Uterus (tissue), 3 donors: ENCODE measurements at regions not wholly inside any gene's neighbourhood (a gene's known extent, or its start where the extent isn't known, plus 50 kb on each side); places are given as distances from the start of the nearest gene placed in this dataset.
"Not testable (repeated sequence)": the region's sequence is repeated elsewhere in the genome, so short reads cannot be mapped to it uniquely, and the experiment has no call there.

Source experiments
- DNase-seq, 2 donors: peaks; one replicate each; pipeline ENCODE4 v3.0.0-alpha.2; 2019 to 2020
- H3K27ac ChIP-seq, 2 donors: fragments of 200-600 bp; sonication (generic); 1 replicate in 1 of 2; 2 replicates in 1 of 2; pipeline ENCODE4 v1.5.1; 2016 to 2018
- H3K27me3 ChIP-seq, 2 donors: fragments of 200-600 bp; sonication (generic); one replicate each; pipeline ENCODE4 v1.5.1; 2018 to 2019; ENCODE audit warnings: control low read depth in 1 of 2
- H3K36me3 ChIP-seq, 2 donors: fragments of 200-600 bp; sonication (generic); one replicate each; pipeline ENCODE4 v1.5.1; 2019; ENCODE audit warnings: control low read depth in 1 of 2
- H3K4me1 ChIP-seq, 2 donors: fragments of 200-600 bp; sonication (generic); one replicate each; pipeline ENCODE4 v1.5.1; 2018 to 2019; ENCODE audit warnings: control low read depth in 1 of 2
- H3K4me3 ChIP-seq, 2 donors: fragments of 200-600 bp; sonication (generic); 1 replicate in 1 of 2; 2 replicates in 1 of 2; pipeline ENCODE4 v1.5.1; 2018 to 2019; ENCODE audit warnings: mild to moderate bottlenecking in 1 of 2
- H3K9me3 ChIP-seq, 2 donors: fragments of 200-600 bp; sonication (generic); one replicate each; pipeline ENCODE4 v1.5.1; 2019; ENCODE audit warnings: control low read depth in 1 of 2
- POLR2A ChIP-seq, 2 donors: fragments of 450-650 bp; IDR thresholded peaks; one replicate each; pipeline ENCODE4 v1.6.1; 2016; ENCODE audit warnings: antibody characterized with exemption in 2 of 2, mild to moderate bottlenecking in 1 of 2, moderate library complexity in 1 of 2
- intact Hi-C: fragments of 100-400 bp; cut with DNase I; formaldehyde crosslinking; loops from one replicate; pipeline ENCODE4 v1.15.1; 2023; ENCODE audit warnings: low total_unique reads
- TF ChIP-seq, protein P1 (sequence below), 4 experiments: fragments of 200-600 bp in 2 of 4; fragments of 450-650 bp in 2 of 4; sonication (generic) in 2 of 4; IDR thresholded peaks; one replicate each; pipeline ENCODE4 v1.5.1; 2016 to 2019; ENCODE audit warnings: antibody characterized with exemption in 4 of 4, mild to moderate bottlenecking in 2 of 4, moderate library complexity in 1 of 4
- donor health status: DM: yes; HTN: yes; CAD: no.

DNA sequence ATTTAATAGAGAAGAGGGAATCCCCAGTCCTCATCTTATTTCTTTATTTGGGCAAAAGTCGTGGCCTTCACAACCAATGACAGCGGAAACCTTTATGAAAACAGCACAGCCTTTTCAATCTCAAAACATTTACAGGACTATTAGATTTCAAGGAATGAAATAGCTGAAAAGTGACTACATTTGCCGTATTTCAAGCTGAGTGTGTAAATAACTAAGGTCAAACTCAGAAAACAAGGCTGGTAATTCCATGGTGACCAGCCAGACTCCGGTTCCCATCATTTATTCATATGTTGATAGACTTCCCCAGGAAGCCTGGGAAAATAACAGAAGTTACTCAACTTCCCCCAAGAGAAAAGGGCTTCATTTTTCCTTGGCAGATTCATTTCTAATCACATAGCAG is 457.3 kb upstream of the NFE2L3 start:
- H3K27ac ChIP-seq = peak overlapping the region; percentile 41 to 77
- H3K27me3 ChIP-seq = no peaks in the 10 kb centered on the region
- H3K36me3 ChIP-seq = no peaks in the 10 kb centered on the region
- TF ChIP-seq, protein P1, sequence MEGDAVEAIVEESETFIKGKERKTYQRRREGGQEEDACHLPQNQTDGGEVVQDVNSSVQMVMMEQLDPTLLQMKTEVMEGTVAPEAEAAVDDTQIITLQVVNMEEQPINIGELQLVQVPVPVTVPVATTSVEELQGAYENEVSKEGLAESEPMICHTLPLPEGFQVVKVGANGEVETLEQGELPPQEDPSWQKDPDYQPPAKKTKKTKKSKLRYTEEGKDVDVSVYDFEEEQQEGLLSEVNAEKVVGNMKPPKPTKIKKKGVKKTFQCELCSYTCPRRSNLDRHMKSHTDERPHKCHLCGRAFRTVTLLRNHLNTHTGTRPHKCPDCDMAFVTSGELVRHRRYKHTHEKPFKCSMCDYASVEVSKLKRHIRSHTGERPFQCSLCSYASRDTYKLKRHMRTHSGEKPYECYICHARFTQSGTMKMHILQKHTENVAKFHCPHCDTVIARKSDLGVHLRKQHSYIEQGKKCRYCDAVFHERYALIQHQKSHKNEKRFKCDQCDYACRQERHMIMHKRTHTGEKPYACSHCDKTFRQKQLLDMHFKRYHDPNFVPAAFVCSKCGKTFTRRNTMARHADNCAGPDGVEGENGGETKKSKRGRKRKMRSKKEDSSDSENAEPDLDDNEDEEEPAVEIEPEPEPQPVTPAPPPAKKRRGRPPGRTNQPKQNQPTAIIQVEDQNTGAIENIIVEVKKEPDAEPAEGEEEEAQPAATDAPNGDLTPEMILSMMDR (IDR thresholded peaks at IDR 0.05) = no peak
- no peak for TF ChIP-seq POLR2A (IDR thresholded peaks at IDR 0.05)
- no peaks in the 10 kb centered on the region for H3K4me1 ChIP-seq
- DNase-seq = peak in 1 of 2 donors; percentile 32
- no peaks in the 10 kb centered on the region for H3K9me3 ChIP-seq
- H3K4me3 ChIP-seq = no peak overlapping the region
- intact Hi-C loops = no loop called here

DNA sequence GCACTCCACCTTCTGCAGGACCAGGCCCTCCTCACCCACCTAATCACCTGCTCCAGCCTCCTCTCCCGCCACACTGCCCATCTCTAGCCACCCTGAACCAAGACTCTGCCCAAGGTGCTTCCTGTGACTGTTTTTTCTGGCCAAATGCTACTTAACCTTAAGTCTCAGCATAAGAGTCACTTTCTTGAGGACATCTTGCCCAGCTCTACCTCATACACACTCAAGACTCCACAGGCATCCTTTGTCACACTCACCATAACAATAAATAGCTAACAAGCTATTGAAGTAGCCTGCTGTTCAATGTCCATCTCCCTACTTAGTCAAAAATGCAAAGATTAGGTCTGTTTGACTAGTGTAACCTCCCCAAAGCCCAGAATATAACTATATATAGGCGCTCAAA is 455.4 kb upstream of the NFE2L3 start:
- Histone ChIP-seq H3K4me1 (no peaks in the 10 kb centered on the region), H3K27ac (no peak overlapping the region), H3K36me3 (no peaks in the 10 kb centered on the region), H3K4me3 (no peak overlapping the region), H3K9me3 (no peaks in the 10 kb centered on the region), H3K27me3 (no peaks in the 10 kb centered on the region)
- intact Hi-C loops = no loop called here
- TF ChIP-seq, protein P1 (IDR thresholded peaks at IDR 0.05) = no peak
- TF ChIP-seq POLR2A (IDR thresholded peaks at IDR 0.05) = no peak
- DNase-seq = no peak

DNA sequence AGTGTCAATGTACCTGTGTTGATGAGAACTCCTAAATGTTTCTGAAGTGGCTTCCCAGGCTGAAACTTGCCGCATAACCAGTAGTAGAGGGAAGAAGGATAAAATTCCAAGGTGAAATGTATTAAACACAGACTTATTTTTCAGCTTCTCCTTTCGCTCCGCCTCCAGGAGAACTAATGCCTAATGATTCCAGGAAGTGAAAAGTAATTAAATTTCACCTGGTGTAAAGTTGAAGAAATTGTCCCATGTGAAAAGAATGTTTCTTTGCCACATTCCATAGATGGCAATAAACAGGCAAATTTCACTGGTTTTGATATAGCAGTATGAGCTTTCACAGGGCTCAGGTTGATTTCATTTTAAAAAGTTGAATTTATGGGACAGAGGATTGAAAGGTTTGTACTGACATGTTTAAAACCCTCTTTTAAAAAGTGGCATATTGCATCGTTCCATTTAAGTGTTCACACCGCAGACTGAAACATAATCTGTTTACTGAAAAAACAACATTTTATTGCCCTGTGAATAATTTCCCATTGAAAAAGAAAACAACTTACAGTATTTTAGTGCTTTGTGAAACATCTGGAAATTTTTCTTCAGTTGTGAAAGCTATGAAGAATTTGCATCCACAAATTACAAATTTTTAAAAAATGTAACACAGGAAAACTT is 453.4 kb upstream of the NFE2L3 start:
- intact Hi-C loops = no loop called here
- Histone ChIP-seq H3K4me3 (no peak overlapping the region), H3K9me3 (no peaks in the 10 kb centered on the region), H3K27me3 (no peaks in the 10 kb centered on the region), H3K4me1 (no peaks in the 10 kb centered on the region), H3K27ac (peak overlapping the region in 1 of 2 donors; percentile 64), H3K36me3 (no peaks in the 10 kb centered on the region)
- no peak for DNase-seq
- TF ChIP-seq, protein P1 (IDR thresholded peaks at IDR 0.05) = no peak
- no peak for TF ChIP-seq POLR2A (IDR thresholded peaks at IDR 0.05)

DNA sequence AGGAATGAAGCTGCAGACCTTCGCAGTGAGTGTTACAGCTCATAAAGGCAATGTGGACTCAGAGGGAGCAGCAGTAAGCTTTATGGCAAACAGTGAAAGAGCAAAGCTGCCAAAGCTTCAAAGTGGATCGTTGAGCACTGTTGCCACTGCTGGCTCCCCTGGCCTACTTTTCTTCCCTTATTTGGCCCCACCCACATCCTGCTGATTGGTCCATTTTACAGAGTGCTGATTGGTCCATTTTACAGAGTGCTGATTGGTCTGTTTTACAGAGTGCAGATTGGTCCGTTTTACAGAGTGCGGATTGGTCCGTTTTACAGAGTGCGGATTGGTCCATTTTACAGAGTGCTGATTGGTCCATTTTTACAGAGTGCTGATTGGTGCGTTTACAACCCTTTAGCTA is 451.9 kb upstream of the NFE2L3 start:
- H3K36me3 ChIP-seq, H3K4me1 ChIP-seq, H3K27me3 ChIP-seq, H3K4me3 ChIP-seq, H3K9me3 ChIP-seq, intact Hi-C loops, DNase-seq, H3K27ac ChIP-seq: not testable (repeated sequence)

DNA sequence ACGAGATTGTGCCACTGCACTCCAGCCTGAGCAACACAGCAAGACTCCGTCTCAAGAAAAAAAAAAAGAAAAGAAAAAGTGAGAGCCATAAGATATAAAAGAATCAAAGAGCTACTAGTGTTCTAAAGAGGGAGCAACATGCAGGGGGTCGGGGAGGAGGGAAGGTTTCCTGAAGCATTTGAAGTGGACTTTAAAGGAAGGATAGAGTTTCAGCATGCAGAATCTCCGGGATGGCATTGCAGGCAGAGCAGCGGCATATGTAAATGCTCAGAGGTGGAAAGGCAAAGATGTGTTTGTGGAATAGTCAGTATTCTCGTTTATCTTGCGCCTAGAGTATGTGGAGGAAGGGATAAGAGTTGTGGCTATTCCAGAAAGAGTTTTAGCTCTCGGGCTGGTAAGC is 447.6 kb upstream of the NFE2L3 start:
- peaks cover 0 to 6% of the 10 kb centered on the region in 2 donors for H3K4me1 ChIP-seq
- no peaks in the 10 kb centered on the region for H3K36me3 ChIP-seq
- H3K4me3 ChIP-seq = no peak overlapping the region
- intact Hi-C loops = no loop called here
- TF ChIP-seq, protein P1 (IDR thresholded peaks at IDR 0.05) = no peak
- TF ChIP-seq POLR2A (IDR thresholded peaks at IDR 0.05) = no peak
- no peaks in the 10 kb centered on the region for H3K27me3 ChIP-seq
- no peak overlapping the region for H3K27ac ChIP-seq
- DNase-seq = no peak
- no peaks in the 10 kb centered on the region for H3K9me3 ChIP-seq

DNA sequence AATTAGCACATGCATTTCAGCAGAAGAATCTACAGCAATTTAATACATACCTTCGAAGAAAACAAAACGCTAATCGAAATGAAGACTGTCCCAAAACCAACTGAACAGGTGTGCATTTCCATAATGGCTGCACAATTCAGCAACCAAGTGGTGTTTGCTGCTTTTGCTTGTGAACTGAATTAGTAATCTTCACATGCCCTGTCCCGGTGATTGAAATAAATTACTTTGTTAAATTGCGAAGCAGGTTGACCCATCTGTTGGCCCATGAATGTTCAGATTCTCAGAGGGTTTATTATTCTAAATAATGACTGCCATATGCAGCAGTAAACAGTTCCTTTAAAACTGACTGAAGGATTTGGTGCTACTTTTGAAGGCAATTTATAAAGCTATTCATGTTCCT is 445.2 kb upstream of the NFE2L3 start:
- TF ChIP-seq, protein P1 (IDR thresholded peaks at IDR 0.05) = no peak
- no peak for TF ChIP-seq POLR2A (IDR thresholded peaks at IDR 0.05)
- Histone ChIP-seq H3K27me3 (no peaks in the 10 kb centered on the region), H3K9me3 (no peaks in the 10 kb centered on the region), H3K4me1 (peaks cover 0 to 6% of the 10 kb centered on the region in 2 donors), H3K36me3 (no peaks in the 10 kb centered on the region), H3K27ac (peak overlapping the region; percentile 65 to 79), H3K4me3 (no peak overlapping the region)
- no peak for DNase-seq
- intact Hi-C loops = no loop called here
